Muscle of back (tissue), 3 donors: ENCODE measurements at regions not wholly inside any gene's neighbourhood (a gene's known extent, or its start where the extent isn't known, plus 50 kb on each side); places are given as distances from the start of the nearest gene placed in this dataset.

Source experiments
- DNase-seq, 3 donors: peaks; one replicate each; pipeline versions ENCODE4 v3.0.0 to v3.0.0-alpha.2; 2013

GRCh38 chr5:3222924-3223323 is 372.7 kb upstream of the IRX1 start:
- DNase-seq = no peak

- DNase-seq = no peak
These were observed 374.2 kb upstream of the IRX1 start for GRCh38 chr5:3221432-3221831.

DNA sequence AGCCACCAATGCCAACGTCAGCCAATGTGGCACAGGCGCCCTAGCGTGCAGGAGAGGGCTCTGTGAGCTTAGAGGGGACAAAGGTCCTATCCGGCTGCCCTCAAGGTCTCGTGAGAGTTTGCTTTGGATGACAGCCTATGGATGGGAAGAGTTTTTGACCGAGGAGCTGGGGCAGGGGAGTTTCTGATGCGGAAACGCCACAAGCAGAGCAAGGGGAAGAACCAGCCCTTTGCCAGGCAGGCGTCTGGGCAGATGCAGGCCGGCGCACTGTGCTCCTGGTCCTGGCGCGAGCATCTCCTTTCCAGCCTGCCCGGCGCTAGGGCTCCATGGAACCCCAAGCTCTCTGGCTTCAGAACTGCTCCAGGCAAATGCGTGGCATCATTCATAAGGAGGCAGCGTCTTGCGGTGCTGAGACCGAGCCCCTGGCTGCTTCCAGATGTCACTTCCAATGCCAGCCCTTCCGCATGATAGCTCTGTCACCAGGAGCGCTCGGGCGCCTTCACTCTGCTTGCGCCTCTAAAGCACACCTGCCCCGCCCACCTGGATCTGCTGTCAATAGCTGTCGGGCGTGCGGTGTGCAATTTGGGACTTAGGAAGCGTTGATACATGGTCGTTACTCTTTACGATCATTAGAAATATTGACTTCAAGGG is 374.9 kb upstream of the IRX1 start:
- no peak for DNase-seq

- DNase-seq = no peak
These were observed 375.4 kb upstream of the IRX1 start for GRCh38 chr5:3220201-3220600.

- no peak for DNase-seq
These were observed 376.5 kb upstream of the IRX1 start for GRCh38 chr5:3218916-3219650.

DNA sequence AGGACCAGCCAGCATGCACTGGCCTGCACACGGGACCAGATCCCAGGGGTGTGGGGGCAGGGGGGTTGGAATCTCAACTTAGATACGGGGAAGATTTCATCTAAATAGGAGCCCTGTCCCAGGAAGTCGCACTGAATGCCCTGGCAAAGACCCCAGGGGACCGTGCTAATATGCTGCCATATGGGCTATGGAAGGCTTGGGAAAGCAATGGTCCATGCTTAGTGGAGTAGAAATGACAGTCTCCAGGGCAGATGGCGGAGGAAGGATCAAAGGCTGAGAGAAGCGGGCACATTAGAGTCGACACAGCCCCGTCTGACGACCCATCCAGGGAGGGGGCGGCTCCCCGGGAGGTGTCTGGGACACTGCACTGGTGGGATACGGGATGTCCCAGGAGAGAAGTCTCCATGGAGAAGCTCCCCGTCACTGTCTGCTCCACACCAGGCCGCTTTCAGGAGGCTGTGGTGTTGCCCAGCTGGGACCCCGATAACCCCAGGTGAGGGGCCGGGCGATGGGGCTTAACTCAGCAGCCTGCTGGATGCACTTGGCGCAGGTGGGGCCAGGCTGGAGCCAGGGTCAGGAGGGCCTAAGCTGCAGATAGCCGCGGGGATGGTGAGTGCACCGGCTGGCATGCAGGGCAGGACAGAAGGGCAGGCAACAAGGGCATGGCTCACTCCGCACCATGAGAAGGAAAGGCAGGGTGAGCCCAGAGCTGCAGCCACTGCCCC is 377.7 kb upstream of the IRX1 start:
- no peak for DNase-seq

DNA sequence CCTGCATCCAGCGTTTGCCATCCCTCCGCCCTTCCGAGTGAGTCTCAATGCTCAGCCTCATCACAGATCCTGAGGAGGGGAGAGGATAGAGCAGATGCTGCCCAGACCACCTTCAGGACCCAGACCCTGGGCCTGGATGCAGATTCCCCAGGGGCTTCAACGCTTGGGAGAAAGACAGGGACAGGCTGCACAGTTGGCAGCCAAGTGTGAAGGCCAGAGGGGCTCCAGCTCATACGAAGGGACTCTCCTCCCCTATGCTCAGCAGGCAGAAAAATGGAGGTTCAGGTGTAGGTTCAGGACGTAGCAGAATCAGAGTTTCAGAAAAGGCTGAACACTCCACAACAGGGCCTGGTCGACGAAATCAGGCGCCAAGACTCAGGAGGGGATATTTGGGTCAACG is 378.5 kb upstream of the IRX1 start:
- no peak for DNase-seq

DNA sequence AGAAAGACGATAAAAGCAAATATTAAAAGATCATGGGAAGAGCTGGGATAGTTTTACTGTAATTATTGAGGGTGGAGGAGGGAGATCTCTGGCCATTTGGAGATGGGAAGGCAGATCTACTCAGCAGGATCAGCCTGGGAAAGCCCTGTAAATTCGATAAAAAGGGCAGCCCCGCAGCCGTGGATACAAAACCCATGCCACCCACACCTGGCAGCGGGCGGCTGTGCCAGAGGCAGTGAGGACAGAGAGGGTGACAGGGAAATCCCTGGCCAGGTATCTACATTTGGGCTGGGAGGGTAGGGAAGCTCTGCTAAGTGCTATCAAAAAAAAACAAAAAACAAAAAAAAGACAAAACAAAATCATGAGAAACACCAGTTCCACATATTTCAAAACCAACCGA is 379.2 kb upstream of the IRX1 start:
- DNase-seq = no peak

- DNase-seq = no peak
These were observed 380.7 kb upstream of the IRX1 start for GRCh38 chr5:3214838-3215374.

DNA sequence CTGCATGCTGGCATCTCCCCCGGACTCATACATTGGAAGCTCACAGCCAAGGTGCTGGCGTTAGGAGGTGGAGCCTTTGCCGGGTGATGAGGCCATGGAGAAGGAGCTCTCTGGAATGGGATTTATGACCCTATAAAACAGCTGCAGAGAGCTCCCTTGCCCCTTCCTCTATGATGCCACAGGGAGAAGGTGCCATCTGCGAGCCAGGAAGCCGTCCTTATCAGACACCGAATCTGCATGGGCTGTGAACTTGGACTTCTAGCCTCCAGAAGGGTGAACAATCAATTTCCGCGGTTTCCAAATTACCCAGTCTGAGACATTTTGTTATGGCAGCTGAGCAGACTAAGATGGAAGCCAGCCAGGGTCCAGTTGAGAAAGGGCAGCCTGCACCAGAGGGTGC is 381.2 kb upstream of the IRX1 start:
- DNase-seq = no peak

GRCh38 chr5:3212869-3213268 is 382.8 kb upstream of the IRX1 start:
- no peak for DNase-seq

DNA sequence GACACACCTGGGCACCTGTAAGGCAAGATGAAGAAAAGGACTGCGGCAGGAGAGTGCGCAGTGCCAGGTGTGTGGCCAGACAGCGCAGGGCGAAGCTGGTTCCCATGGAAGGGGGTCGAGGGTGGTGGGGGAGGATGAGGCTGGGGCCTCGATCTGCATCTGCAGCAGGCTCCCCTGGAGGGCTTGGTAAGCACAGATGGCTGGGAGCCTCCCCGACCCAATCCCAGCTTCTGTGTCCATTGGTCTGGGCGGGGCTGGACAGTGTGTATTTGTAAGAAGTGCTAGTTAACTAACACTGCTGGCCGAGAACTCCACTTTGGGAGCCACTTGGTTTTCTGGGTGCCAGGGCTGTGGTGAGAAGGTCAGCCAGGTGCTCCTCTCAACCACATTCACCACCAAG is 385.1 kb upstream of the IRX1 start:
- no peak for DNase-seq

- no peak for DNase-seq
These were observed 385.7 kb upstream of the IRX1 start for GRCh38 chr5:3209918-3210317.

- DNase-seq = no peak
These were observed 393.1 kb upstream of the IRX1 start for GRCh38 chr5:3202570-3202969.

- no peak for DNase-seq
These were observed 393.7 kb upstream of the IRX1 start for GRCh38 chr5:3201941-3202340.

- DNase-seq = no peak
These were observed 394.5 kb upstream of the IRX1 start for GRCh38 chr5:3201121-3201520.

- no peak for DNase-seq
These were observed 395.5 kb upstream of the IRX1 start for GRCh38 chr5:3199962-3200755.

GRCh38 chr5:3198074-3198449 is 397.6 kb upstream of the IRX1 start:
- DNase-seq = no peak

GRCh38 chr5:3197304-3198073 is 398.1 kb upstream of the IRX1 start:
- peak; percentile 10 to 38 (median 17) for DNase-seq

DNA sequence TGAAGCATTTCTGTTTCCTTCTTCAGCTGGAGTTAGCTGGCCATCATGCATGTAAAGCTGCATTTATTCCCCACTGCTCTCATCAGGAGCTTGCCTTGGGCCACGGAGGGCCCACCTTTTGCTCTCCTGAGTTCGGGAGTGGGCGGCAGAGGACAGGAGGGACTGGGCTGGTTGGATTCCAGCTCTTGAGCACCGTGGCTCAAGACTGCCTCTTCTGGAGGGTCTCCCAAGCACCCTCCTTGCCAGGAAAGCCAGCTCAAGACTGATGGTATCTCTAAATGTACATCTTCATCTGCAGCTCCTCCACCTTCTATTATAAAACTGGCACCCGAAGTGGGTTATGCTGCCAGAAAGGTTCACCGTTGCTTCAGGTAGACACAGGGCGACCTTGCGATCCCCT is 399.6 kb upstream of the IRX1 start:
- DNase-seq = no peak

DNA sequence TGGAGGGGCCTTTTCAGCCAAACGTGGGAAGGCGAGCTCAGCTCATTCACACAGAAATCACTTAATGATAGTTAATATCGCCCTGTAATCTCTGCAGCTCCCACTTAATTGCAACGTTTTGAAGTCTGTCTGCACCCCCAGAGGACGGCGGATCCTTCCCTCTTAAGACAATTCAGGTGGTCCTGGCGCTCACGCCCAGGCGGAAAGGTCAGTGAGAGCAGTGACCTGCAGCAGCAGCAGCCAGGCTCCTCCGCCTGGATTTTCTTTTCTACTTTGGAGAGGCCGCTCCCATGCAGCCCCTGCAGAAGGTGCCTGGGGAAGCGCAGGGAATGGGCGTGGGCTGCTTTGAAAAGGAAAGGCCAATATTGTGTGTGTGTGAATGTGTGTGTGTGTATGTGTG is 400.9 kb upstream of the IRX1 start:
- DNase-seq = no peak
